ENCODE measurements at regions not wholly inside any gene's neighbourhood (a gene's known extent, or its start where the extent isn't known, plus 50 kb on each side); places are given as distances from the start of the nearest gene placed in this dataset.

DNA sequence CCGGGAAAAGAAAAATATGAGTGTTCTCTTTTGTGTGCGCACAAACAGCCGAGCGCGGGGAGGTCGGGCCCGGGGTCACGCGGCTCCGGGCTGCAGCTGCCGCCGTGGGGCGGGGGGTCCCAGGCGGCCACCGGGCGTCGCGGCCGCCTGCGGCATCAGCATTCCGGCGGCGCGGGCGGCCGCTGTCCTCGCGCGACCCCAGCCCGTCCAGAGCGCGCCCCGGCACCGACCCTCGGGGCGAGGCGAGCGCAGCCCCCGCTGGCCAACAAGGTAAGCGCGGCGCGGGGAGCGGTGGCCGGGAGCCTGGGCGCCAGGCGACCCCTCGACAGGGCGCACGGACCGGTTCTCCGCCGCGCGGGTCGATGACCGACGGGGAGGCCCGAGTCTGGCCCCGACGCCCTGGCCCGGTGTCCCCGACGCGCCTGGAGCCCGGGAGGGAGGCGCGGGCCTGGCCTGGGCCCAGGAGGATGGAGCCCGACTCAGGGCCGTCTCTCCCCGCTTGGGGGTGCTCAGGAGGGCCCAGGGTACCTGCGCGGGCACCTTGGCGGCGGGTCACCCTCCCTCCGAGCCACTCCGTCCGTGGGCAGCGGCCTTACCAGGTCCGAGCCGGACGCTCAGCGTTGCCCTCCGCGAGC lies 103.9 kb upstream of the DIO3 start:
- no peak for DNase-seq (ENCODE audit: insufficient read length, low spot score)
- TF ChIP-seq POLR2A (IDR thresholded peaks at IDR 0.05; ENCODE audit: low read depth, low read length): no peak
- FAIRE-seq: no peak

DNA sequence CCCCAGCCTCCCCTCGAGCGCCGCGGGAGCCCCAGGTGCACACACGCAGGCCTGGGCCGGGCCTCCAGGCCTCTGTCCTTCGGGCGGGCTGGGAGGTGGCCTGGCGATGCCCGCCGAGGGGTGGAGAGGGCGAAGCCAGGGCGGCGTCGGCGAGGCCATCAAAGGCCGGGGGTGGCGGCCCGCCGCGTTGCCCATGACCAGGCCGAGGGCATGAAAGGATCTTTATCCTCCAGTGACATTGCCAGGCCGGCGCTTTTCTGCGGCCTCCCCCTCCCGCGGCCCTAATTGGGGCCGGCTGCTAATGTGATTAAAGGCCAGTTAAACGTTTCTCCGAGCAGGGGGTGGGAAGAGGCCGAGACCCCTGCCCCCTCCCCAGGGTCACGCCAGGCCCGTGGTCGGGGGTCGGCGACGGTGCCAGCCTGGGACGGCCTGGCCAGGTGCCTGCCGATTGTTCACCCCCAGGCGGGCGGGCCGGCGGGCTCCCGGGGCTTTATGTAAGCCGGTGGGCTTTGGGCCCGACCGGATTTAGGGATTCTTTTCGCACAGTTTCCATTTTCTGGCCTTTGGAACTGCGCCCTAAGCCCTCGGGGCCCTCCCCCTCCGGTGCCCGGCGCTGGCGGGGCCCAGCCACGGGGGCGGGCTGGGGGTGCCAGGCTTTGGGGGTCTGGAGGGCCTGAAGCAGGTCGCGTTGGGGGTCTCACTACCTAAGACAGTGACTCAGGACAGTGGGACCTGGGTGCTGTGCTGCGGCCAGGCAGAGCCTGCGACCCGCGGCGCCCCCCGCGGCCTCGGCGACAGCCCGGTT lies 103.2 kb upstream of the DIO3 start:
- FAIRE-seq (no peak), DNase-seq (ENCODE audit: insufficient read length, low spot score) (no peak)
- no peak for TF ChIP-seq POLR2A (IDR thresholded peaks at IDR 0.05; ENCODE audit: low read depth, low read length)

DNA sequence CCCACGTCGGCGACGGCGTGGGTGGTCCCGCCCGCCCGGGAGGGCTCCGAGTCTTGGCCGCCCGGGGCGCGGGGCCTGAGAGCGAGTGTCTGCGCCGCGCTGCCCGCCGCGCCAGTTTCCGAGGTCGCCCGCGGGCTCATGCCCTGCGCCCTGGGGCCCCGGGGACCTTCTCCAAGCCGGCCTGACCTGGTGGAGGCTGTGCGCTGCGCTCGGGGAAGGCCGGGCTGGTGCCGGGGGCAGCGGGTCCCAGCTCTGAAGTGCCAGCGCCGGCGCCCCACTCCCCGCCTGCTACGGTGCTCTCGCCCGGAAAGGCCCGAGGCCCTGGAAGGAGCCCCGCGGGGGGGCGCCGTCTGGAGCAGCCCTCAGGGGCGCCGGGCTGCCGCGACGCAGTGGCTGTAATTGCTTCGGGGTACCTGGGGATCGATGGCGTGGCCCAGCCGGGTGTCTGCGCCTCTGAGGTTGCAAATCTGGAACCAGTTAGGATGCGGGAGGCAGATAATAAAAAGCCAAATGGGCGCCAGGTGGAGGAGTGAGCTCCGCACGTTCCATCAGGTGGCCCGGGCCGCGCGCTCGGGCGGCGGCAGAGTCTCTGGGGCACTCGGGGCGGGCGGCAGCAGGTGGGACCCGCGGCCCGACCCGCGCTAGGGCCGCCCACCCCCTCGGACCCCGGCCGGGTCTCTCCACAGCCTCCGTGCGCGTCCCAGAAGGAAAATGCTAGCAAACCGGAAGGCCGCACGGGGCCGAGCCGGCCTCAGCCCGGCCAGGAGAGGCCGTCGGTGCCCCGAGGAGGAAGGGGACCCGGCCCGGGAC lies 102.3 kb upstream of the DIO3 start:
- DNase-seq (ENCODE audit: insufficient read length, low spot score) (no peak), FAIRE-seq (no peak)
- no peak for TF ChIP-seq POLR2A (IDR thresholded peaks at IDR 0.05; ENCODE audit: low read depth, low read length)

DNA sequence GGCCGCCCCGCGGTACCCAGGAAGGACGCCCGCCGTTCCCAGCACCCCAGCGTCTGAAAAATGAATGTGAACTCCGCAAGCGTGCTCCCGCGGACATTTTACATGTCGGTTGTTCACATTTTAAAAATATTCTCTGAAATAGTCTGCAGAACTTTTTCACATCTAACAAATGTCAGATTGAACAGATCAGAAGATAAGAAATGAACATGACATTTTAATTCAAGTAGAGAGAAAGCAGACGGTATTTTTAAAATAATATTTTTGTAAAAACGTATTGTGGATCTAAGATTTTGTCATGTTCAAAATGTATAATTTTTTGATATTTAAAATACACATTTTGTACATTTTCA lies 101.8 kb upstream of the DIO3 start:
- DNase-seq (ENCODE audit: insufficient read length, low spot score) (no peak), FAIRE-seq (no peak)
- TF ChIP-seq POLR2A (IDR thresholded peaks at IDR 0.05; ENCODE audit: low read depth, low read length): no peak

DNA sequence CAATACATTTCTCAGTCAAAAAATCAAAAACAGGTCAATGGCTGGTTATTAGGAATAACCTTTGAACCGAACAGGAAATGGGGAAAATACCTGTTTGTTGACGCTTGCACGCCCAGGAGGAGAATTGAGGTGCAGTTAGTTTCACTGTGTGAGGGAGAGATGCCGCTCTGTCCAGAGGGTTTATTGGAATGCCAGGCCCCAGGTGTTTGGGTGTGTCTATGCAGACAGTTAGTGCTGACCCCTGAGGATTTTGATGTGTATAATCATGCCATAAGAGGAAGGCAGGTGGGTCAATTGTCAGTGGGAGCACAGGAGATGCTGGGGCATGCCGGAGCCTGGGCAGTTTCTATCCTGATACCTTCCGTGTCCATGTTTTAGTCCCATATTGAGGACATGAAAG lies 100.8 kb upstream of the DIO3 start:
- TF ChIP-seq POLR2A (IDR thresholded peaks at IDR 0.05; ENCODE audit: low read depth, low read length): no peak
- DNase-seq (ENCODE audit: insufficient read length, low spot score) (no peak), FAIRE-seq (no peak)

DNA sequence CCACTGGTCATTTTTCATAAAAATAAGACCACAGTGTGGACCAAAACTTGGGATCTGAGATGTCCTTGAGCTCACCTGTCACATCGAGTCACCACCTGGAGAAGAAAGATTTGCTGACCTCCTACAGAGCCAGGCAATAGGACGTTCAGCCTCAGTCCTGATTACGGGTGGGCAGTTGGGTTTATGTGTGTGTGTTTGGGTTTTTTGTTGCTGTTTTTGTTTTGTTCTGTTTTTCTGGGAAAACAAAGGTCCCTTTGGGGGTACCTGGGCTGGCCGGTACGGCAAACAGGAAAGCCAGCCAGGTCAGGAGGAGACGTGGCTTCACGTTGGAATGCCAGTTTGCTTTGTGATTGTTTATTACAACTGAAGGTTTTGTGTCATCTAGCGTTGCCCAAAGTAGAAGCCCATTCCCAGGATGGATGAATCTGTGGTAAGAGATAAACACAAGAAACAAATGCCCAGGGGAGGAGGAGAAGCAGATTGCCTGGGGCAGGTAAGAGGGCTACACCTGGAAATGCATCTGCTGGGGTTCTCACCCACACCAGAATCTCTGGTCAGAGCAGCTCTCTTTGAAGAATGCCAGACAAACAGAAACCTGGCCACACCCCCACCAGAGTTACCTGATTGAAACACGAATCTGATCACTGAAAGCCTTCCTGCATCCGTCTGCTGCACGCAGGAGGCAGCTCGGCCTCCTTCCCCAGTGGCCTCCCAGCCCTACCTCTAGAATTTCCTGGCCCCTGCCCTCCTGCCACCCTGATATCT lies 100.1 kb upstream of the DIO3 start:
- DNase-seq (ENCODE audit: insufficient read length, low spot score) (no peak), FAIRE-seq (no peak)
- TF ChIP-seq POLR2A (IDR thresholded peaks at IDR 0.05; ENCODE audit: low read depth, low read length): no peak

DNA sequence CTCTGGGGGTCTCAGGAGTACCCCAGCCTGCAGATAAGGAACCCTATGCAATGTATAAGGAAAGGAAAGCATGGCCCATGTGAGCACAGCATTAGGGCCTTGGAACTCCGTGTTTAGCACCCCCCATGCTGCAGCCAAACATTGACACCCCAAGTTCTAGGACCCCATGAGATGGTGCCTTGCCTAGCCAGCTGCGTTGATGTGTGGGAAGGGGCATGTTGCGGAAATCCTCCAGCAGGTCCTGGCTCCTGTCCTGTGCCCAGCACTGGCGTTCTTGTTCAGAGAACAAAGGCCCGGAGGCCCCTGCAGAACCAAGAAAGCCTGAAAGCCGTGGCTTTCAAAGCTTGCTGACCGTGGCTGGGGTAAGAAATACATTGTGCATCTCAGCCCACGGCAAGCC lies 99.4 kb upstream of the DIO3 start:
- no peak for DNase-seq (ENCODE audit: insufficient read length, low spot score)
- FAIRE-seq: no peak

DNA sequence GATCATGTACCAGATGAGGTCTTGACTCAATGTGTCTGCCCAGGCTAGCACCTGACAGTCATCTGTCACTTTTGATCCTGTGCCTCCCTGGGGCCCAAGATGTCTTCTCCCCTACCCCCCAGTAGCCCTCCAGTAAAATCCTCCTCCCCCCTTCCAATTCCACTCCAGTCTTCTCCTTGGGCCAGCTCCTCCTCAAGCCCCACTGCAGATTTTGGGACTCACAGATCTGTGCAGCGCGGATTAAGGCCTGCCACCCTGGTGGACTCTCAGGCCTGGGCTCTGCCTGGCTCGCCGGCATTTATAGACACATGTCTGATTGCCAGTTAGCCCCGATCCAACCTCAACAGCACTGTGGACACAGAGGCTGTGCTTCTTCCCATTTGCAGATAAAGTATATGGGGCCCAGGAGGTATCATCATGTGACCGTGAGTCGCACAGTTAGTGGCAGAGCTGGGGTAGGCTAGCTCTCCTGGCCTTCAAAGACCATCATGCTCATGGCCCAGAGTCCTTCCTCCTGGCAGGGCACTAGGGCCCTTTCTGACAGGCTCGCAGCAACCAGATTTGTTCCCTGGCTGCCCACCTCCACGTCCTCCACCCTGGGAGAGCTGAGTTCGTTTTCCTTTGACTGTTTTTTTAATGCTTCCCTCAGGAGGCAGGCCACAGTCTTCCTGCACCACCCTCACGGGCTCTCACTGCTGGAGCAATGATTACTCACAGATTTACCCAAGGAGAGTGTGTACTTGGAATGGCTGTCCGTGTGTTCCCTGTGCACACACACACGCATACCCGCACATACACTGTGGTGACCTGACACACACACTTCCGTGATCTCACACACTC lies 98.3 kb upstream of the DIO3 start:
- FAIRE-seq: peak; percentile 36
- no peak for TF ChIP-seq POLR2A (IDR thresholded peaks at IDR 0.05; ENCODE audit: low read depth, low read length)
- DNase-seq (ENCODE audit: insufficient read length, low spot score): no peak

More for the DNA sequence above, 99.4 kb upstream of the DIO3 start:
- no peak for TF ChIP-seq POLR2A (IDR thresholded peaks at IDR 0.05; ENCODE audit: low read depth, low read length)

DNA sequence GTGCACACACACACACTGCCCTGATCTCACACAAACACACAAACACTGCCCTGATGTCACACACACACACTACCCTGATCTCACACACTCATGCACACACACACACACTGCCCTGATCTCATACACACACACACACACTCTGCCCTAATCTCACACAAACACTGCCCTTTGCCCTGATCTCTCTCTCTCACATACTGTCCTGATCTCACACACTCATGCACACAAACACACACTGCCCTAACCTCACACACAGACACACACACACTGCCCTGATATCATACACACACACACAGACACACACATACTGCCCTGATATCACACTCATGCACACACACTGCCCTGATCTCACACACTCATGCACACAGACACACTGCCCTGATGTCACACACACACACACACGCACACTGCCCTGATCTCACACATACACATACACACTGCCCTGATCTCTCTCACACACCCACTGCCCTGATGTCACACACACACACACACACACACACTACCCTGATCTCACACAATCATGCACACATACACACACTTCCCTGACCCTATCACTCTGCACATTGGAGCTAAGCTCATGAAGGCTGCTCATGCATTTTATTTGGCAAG lies 97.6 kb upstream of the DIO3 start:
- DNase-seq (ENCODE audit: insufficient read length, low spot score): no peak
- TF ChIP-seq POLR2A (IDR thresholded peaks at IDR 0.05; ENCODE audit: low read depth, low read length): no peak
- FAIRE-seq: no peak

DNA sequence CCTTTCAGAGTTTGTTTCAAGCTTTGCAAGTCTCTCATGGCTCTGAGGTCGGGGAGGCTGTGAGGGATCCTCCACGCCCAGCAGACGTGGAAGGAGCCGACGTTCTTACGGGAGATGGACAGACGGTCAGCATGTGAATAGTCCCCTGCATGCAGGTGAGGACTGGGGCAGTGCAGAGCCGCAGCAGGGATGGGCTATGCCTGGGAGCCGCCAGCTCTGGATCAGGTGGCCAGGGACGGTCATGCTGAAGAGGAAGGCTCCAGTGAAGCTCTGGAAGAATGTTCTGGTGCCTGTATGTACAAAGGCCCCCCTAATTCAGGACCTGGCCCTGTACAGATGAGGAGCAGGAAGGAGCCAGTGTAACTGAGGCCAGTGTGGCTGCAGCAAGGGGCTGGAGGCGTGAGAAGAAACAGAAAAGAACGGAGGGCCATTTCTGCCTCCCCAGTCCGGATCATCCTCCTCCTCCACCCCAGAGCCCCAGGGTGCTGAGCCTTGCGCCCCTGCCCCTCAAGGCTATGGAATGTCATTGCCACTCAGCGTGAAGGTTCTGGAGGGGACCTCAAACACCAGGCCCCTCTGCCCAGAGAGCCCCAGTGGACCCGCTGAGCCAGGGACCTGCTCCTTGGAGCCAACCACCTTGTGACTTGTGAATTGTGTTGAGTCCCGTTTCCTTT lies 96.8 kb upstream of the DIO3 start:
- DNase-seq (ENCODE audit: insufficient read length, low spot score) (no peak), FAIRE-seq (no peak)
- no peak for TF ChIP-seq POLR2A (IDR thresholded peaks at IDR 0.05; ENCODE audit: low read depth, low read length)

DNA sequence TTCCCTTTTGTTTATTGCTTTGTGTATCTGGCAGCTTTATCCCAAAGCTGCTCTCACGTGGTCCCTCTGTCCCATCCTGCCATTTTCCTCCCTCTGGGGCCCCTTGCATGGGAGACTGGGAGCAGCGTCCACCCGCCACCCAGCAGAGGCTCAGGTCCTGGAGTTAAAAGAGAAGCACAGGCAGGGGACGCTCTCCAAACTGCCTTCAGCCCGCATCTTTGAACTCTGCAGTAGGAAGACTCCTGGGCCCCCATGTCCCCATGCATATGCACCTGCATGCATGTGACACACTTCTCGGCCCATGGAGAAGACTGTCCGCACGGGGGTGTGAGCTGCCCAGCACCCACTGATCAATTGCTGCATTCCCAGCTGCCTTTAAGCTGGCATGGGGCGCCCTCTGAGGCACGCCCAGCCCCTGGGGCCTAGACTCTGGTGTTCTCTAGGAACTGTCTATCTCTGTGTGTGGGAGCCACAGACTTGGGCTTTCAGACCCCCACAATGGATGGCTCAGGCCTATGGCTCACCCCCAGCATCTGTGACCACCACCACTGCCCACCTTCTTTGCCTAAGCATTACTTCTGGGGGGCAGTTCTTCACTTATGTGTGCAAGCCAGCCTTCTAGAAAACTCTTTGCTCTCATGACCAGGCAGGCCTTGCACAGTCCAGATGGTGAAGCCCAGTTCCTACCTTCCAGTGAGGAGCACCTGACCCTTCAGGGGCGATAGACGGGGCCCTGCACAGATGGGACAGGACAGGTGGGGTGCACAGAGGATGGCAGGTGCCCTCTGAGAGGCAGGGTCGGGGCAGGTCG lies 96.1 kb upstream of the DIO3 start:
- no peak for DNase-seq (ENCODE audit: insufficient read length, low spot score)
- TF ChIP-seq POLR2A (IDR thresholded peaks at IDR 0.05; ENCODE audit: low read depth, low read length): no peak
- no peak for FAIRE-seq
